GM12878 (cell line): ENCODE measurements at regions not wholly inside any gene's neighbourhood (a gene's known extent, or its start where the extent isn't known, plus 50 kb on each side); places are given as distances from the start of the nearest gene placed in this dataset.

Experiments used
- ATAC-seq: fragments of 200-7000 bp; cut with Tn5 transposase; 3 replicates; pipeline ENCODE4 v1.9.1; 2020; ENCODE audit warnings: mild to moderate bottlenecking, moderate library complexity
- BruUV-seq: library from RNA; stranded (reverse); fragments of 400-500 nt; replicated peaks from 2 replicates; lab custom pipeline; 2021; lab: Mats Ljungman, UMichigan
- CTCF ChIA-PET: fragments of 300-600 bp; sonication (Branson Sonifier 250); formaldehyde crosslinking; extraction: SDS; loops from one replicate; lab custom pipeline; 2021; ENCODE audit warnings: inconsistent platforms; lab: Yijun Ruan, JAX
- POLR2A ChIA-PET: fragments of 350-600 bp; formaldehyde crosslinking; extraction: SDS; loops from one replicate; lab custom pipeline; 2021; ENCODE audit warnings: inconsistent platforms; lab: Charles Lee
- RAD21 ChIA-PET: fragments of 300-600 bp; sonication (Branson Sonifier 250); formaldehyde crosslinking; loops from one replicate; lab custom pipeline; 2023; ENCODE audit warnings: antibody characterized with exemption; ENCODE audit not compliant: unreplicated experiment; lab: Charles Lee
- SMC1A ChIA-PET: fragments of 300-600 bp; sonication (Branson Sonifier 250); formaldehyde crosslinking; loops from one replicate; lab custom pipeline; 2023; ENCODE audit not compliant: unreplicated experiment, uncharacterized antibody; lab: Charles Lee
- DNase-seq: peaks from one replicate; pipeline ENCODE4 v3.0.0-alpha.2; 2011; ENCODE audit warnings: low read depth, low spot score
- FAIRE-seq: peaks from 3 replicates; lab custom pipeline; 2011; peaks lifted over from hg19 to GRCh38; lab: Jason Lieb, UNC
- H2AFZ ChIP-seq: 2 replicates; pipeline ENCODE4 v1.6.0; 2011; ENCODE audit warnings: low read depth, low read length, control low read depth; ENCODE audit not compliant: control insufficient read depth
- H3K27ac ChIP-seq: 2 replicates; pipeline ENCODE4 v1.5.1; 2011; ENCODE audit warnings: control low read depth; ENCODE audit not compliant: control insufficient read depth, insufficient read depth
- H3K27me3 ChIP-seq, 2 experiments: replicated peaks in 1 of 2; 2 replicates each; pipeline versions ENCODE4 v1.6.0 to v1.6.1; 2011; ENCODE audit warnings: low read length in 1 of 2; ENCODE audit not compliant: control insufficient read depth in 2 of 2, insufficient read depth in 2 of 2
- H3K36me3 ChIP-seq, 2 experiments: 2 replicates each; pipeline ENCODE4 v1.5.1; 2011; ENCODE audit warnings: low read length in 1 of 2; ENCODE audit not compliant: control insufficient read depth in 2 of 2, insufficient read depth in 2 of 2
- H3K4me1 ChIP-seq: 2 replicates; pipeline ENCODE4 v1.6.1; 2011; ENCODE audit warnings: mild to moderate bottlenecking, low read length, moderate library complexity, mixed read lengths; ENCODE audit not compliant: control insufficient read depth, insufficient read depth
- H3K4me2 ChIP-seq: 2 replicates; pipeline ENCODE4 v1.6.0; 2011; ENCODE audit warnings: control low read depth; ENCODE audit not compliant: control insufficient read depth, insufficient read depth
- H3K4me3 ChIP-seq: fragments of 200-600 bp; sonication (generic); 2 replicates; pipeline ENCODE4 v1.5.1; 2016
- H3K79me2 ChIP-seq: 2 replicates; pipeline ENCODE4 v1.6.0; 2011; ENCODE audit warnings: low read length; ENCODE audit not compliant: control insufficient read depth, insufficient read depth
- H3K9ac ChIP-seq: 2 replicates; pipeline ENCODE4 v1.8.0; 2011; ENCODE audit warnings: low read length, control low read depth, mixed read lengths; ENCODE audit not compliant: control insufficient read depth, insufficient read depth
- H3K9me3 ChIP-seq: replicated peaks from 3 replicates; pipeline ENCODE4 v1.5.1; 2011; ENCODE audit warnings: mild to moderate bottlenecking, low read length; ENCODE audit not compliant: control insufficient read depth, insufficient read depth
- H4K20me1 ChIP-seq: 2 replicates; pipeline ENCODE4 v1.6.0; 2011; ENCODE audit not compliant: control insufficient read depth, insufficient read depth
- BCL11A ChIP-seq: IDR thresholded peaks from 2 replicates; pipeline ENCODE4 v1.6.1; 2011; ENCODE audit warnings: low read depth, low read length
- BHLHE40 ChIP-seq, 2 experiments: fragments of 450-650 bp in 1 of 2; IDR thresholded peaks; 2 replicates each; pipeline ENCODE4 v1.6.1; 2011 to 2017; ENCODE audit warnings: low read depth in 2 of 2, borderline replicate concordance in 1 of 2, improper control_type of control experiment in 1 of 2, low read length in 1 of 2, mild to moderate bottlenecking in 1 of 2
- FOS ChIP-seq: IDR thresholded peaks from 3 replicates; pipeline ENCODE4 v1.6.1; 2011; ENCODE audit warnings: borderline replicate concordance; ENCODE audit not compliant: insufficient read length; ENCODE audit errors: extremely low read depth
- HDAC2 ChIP-seq: fragments of 200-600 bp; sonication (generic); IDR thresholded peaks from 2 replicates; pipeline ENCODE4 v1.6.1; 2017
- NFYB ChIP-seq: IDR thresholded peaks from 2 replicates; pipeline ENCODE4 v1.6.1; 2011; ENCODE audit warnings: low read depth, mild to moderate bottlenecking, low read length, improper control_type of control experiment, moderate library complexity; ENCODE audit not compliant: insufficient read depth
- NR2F1 ChIP-seq: fragments of 450-650 bp; conservative IDR thresholded peaks from 2 replicates; pipeline ENCODE4 v1.6.1; 2017; ENCODE audit warnings: mild to moderate bottlenecking
- RELA ChIP-seq: fragments of 450-650 bp; IDR thresholded peaks from 2 replicates; pipeline ENCODE4 v1.8.0; 2014; ENCODE audit warnings: borderline replicate concordance; ENCODE audit not compliant: partially characterized antibody
- SIN3A ChIP-seq: IDR thresholded peaks from 2 replicates; pipeline ENCODE4 v1.6.1; 2012; ENCODE audit warnings: low read depth, low read length, improper control_type of control experiment
- SIX5 ChIP-seq: IDR thresholded peaks from 2 replicates; pipeline ENCODE4 v1.6.1; 2011; ENCODE audit warnings: mild to moderate bottlenecking, low read depth, low read length, moderate library complexity; ENCODE audit not compliant: severe bottlenecking
- SREBF1 ChIP-seq: IDR thresholded peaks from 2 replicates; pipeline ENCODE4 v1.6.1; 2012; ENCODE audit warnings: mild to moderate bottlenecking, low read length
- SREBF2 ChIP-seq: IDR thresholded peaks from 2 replicates; pipeline ENCODE4 v1.6.1; 2012; ENCODE audit warnings: mild to moderate bottlenecking, low read length
- WGBS: methylation state at CpG from one replicate; pipeline ENCODE4 v1.1.6; 2016; ENCODE audit warnings: low lambda C conversion rate; ENCODE audit not compliant: insufficient replicate concordance, insufficient coverage; ENCODE audit errors: missing lambda C conversion rate; 5-methylcytosine and 5-hydroxymethylcytosine counted together
- in situ Hi-C: fragments of 300-500 bp; cut with MboI; formaldehyde crosslinking; loops from 9 replicates; pipeline ENCODE4 v1.14.3; 2018; ENCODE audit warnings: mixed read lengths
- intact Hi-C: fragments of 100-400 bp; cut with micrococcal nuclease; formaldehyde crosslinking; loops from one replicate; pipeline ENCODE4 v1.14.2; 2022; ENCODE audit not compliant: unreplicated experiment
- TF ChIP-seq, protein P1 (sequence below): fragments of 450-650 bp; formaldehyde crosslinking; IDR thresholded peaks from 2 replicates; pipeline ENCODE4 v1.5.0; 2022; ENCODE audit warnings: mild to moderate bottlenecking, missing genetic modification characterization
- TF ChIP-seq, protein P2 (sequence below): fragments of 450-650 bp; IDR thresholded peaks from 2 replicates; pipeline ENCODE4 v1.6.1; 2014; ENCODE audit warnings: mild to moderate bottlenecking
- TF ChIP-seq, protein P3 (sequence below): fragments of 450-650 bp; IDR thresholded peaks from 2 replicates; pipeline ENCODE4 v1.6.1; 2017; ENCODE audit warnings: borderline replicate concordance

GRCh38 chr1:222892137-222892769 is 77.4 kb downstream of the DISP1 start (continued):
- no peak for TF ChIP-seq SIN3A
- TF ChIP-seq SREBF1: no peak
- no peak for TF ChIP-seq NFYB
- no peak for TF ChIP-seq HDAC2

- ChIA-PET CTCF (no interaction called here), SMC1A (no interaction called here), POLR2A (no interaction called here), RAD21 (no interaction called here)
- WGBS: 77% methylated on average over 13 of the region's 13 CpGs
- Histone ChIP-seq H3K4me3 (no peak overlapping the region), H3K4me2 (no peak overlapping the region), H4K20me1 (no peaks in the 10 kb centered on the region), H3K27ac (no peak overlapping the region), H3K9ac (no peak overlapping the region), H3K79me2 (no peaks in the 10 kb centered on the region), H3K36me3 (no peaks in the 10 kb centered on the region), H2AFZ (no peak overlapping the region), H3K9me3 (no peaks in the 10 kb centered on the region), H3K27me3 (no peaks in the 10 kb centered on the region), H3K4me1 (no peaks in the 10 kb centered on the region)
- in situ Hi-C loops (no loop called here), intact Hi-C loops (no loop called here)
- FAIRE-seq: no peak
- no TSS peak for BruUV-seq
- ATAC-seq: no peak
- no peak for DNase-seq
- TF ChIP-seq RELA: no peak
- TF ChIP-seq, protein P1, sequence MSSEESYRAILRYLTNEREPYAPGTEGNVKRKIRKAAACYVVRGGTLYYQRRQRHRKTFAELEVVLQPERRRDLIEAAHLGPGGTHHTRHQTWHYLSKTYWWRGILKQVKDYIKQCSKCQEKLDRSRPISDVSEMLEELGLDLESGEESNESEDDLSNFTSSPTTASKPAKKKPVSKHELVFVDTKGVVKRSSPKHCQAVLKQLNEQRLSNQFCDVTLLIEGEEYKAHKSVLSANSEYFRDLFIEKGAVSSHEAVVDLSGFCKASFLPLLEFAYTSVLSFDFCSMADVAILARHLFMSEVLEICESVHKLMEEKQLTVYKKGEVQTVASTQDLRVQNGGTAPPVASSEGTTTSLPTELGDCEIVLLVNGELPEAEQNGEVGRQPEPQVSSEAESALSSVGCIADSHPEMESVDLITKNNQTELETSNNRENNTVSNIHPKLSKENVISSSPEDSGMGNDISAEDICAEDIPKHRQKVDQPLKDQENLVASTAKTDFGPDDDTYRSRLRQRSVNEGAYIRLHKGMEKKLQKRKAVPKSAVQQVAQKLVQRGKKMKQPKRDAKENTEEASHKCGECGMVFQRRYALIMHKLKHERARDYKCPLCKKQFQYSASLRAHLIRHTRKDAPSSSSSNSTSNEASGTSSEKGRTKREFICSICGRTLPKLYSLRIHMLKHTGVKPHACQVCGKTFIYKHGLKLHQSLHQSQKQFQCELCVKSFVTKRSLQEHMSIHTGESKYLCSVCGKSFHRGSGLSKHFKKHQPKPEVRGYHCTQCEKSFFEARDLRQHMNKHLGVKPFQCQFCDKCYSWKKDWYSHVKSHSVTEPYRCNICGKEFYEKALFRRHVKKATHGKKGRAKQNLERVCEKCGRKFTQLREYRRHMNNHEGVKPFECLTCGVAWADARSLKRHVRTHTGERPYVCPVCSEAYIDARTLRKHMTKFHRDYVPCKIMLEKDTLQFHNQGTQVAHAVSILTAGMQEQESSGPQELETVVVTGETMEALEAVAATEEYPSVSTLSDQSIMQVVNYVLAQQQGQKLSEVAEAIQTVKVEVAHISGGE (CRISPR knock-in tag): no peak
- TF ChIP-seq SIX5: no peak
- TF ChIP-seq BHLHE40 (IDR thresholded peaks at IDR 0.05; ENCODE audit: borderline replicate concordance in 1 of 2, low read depth in 2 of 2, low read length in 1 of 2): no peak
- no peak for TF ChIP-seq SREBF2
- TF ChIP-seq, protein P2, sequence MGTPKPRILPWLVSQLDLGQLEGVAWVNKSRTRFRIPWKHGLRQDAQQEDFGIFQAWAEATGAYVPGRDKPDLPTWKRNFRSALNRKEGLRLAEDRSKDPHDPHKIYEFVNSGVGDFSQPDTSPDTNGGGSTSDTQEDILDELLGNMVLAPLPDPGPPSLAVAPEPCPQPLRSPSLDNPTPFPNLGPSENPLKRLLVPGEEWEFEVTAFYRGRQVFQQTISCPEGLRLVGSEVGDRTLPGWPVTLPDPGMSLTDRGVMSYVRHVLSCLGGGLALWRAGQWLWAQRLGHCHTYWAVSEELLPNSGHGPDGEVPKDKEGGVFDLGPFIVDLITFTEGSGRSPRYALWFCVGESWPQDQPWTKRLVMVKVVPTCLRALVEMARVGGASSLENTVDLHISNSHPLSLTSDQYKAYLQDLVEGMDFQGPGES: no peak
- TF ChIP-seq NR2F1: no peak
- TF ChIP-seq BCL11A: no peak
- no peak for TF ChIP-seq FOS
- TF ChIP-seq, protein P3, sequence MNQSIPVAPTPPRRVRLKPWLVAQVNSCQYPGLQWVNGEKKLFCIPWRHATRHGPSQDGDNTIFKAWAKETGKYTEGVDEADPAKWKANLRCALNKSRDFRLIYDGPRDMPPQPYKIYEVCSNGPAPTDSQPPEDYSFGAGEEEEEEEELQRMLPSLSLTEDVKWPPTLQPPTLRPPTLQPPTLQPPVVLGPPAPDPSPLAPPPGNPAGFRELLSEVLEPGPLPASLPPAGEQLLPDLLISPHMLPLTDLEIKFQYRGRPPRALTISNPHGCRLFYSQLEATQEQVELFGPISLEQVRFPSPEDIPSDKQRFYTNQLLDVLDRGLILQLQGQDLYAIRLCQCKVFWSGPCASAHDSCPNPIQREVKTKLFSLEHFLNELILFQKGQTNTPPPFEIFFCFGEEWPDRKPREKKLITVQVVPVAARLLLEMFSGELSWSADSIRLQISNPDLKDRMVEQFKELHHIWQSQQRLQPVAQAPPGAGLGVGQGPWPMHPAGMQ: no peak
Observed at GRCh38 chr1:222893255-222893654, 78.4 kb downstream of the DISP1 start.
